CD4-positive, alpha-beta T cell treated with Interferon gamma for 1 hour (primary cell): ENCODE measurements at regions not wholly inside any gene's neighbourhood (a gene's known extent, or its start where the extent isn't known, plus 50 kb on each side); places are given as distances from the start of the nearest gene placed in this dataset.
"Not testable (repeated sequence)": the region's sequence is repeated elsewhere in the genome, so short reads cannot be mapped to it uniquely, and the experiment has no call there.

ENCODE experiments used
- DNase-seq: peaks from one replicate; pipeline ENCODE4 v3.0.0-alpha.2; 2020

DNA sequence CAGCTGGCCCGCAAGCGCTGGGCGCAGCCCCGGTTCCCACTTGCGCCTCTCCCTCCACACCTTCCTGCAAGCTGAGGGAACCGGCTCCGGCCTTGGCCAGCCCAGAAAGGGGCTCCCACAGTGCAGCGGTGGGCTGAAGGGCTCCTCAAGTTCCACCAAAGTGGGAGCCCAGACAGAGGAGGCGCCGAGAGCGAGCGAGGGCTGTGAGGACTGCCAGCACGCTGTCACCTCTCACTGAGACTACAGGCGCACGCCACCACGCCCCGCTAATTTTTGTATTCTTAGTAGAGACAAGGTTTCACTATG is 103.3 kb upstream of the KMT2C start:
- DNase-seq: not testable (repeated sequence)

DNA sequence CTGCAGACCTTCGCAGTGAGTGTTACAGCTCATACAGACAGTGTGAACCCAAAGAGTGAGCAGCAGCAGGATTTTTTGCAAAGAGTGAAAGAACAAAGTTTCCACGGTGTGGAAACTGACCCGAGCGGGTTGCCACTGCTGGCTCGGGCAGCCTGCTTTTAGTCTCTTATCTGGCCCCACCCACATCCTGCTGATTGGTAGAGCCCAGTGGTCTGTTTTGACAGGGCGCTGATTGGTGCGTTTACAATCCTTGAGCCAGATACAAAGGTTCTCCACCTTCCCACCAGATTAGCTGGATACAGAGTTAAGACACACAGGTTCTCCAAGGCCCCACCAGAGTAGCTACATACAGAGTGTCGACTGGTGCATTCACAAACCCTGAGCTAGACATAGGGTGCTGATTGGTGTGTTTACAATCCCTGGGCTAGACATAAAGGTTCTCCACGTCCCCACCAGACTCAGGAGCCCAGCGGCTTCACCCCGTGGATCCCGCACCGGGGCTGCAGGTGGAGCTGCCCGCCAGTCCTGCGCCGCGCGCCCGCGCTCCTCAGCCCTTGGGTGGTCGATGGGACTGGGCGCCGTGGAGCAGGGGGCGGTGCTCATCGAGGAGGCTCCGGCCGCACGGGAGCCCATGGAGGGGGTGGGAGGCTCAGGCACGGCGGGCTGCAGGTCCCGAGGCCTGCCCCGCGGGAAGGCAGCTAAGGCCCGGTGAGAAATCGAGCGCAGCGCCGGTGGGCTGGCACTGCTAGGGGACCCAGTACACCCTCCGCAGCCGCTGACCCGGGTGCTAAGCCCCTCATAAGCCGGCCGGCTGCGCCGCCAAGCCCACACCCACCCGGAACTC is 102.8 kb upstream of the KMT2C start:
- not testable (repeated sequence) for DNase-seq

- DNase-seq: no peak
These were observed 101.8 kb upstream of the KMT2C start for GRCh38 chr7:152537639-152538038.

DNA sequence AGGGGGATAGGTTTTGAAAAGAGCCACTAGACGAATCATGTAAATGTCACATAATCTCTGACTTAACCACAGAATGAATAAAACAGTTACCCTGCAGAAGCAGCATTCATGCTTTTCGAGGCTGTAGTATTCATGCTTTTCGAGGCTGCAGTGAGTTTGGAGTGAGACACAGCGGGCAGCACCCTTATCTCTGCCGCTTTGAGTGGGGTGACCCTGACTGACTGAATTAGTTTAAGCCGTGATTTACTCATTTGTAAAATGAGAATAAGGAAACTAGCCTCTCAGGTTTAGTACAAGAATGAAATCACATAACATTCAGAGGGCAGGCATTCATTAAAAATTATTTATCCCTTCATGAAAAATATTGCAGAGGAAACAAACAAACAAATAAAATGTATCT is 92.8 kb upstream of the KMT2C start:
- no peak for DNase-seq

DNA sequence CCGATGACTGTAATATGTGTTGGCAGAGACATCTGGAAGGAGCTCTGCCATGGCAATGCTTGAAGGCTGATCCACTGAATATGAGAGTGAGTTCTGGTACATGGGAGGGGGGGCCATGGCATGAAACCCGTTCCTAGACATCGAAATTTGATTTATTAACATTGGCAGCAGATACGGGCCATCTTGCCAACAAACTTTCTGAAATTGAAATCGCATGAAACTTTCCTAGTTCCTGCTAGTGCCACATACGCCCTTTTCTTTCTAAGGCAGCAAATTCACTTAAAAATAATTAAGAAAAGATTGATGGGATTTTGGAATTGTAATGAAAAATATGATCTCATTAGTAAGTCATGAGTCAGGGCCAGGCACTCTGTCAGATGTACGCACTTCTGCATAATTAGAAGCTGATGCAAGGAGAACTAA is 91.8 kb upstream of the KMT2C start:
- no peak for DNase-seq

- no peak for DNase-seq
These were observed 88.1 kb upstream of the KMT2C start for GRCh38 chr7:152523916-152524315.

- DNase-seq: no peak
These were observed 86.8 kb upstream of the KMT2C start for GRCh38 chr7:152522571-152523067.

GRCh38 chr7:152521420-152522337 is 85.9 kb upstream of the KMT2C start:
- no peak for DNase-seq

GRCh38 chr7:152520861-152521302 is 85.1 kb upstream of the KMT2C start:
- DNase-seq: no peak

DNA sequence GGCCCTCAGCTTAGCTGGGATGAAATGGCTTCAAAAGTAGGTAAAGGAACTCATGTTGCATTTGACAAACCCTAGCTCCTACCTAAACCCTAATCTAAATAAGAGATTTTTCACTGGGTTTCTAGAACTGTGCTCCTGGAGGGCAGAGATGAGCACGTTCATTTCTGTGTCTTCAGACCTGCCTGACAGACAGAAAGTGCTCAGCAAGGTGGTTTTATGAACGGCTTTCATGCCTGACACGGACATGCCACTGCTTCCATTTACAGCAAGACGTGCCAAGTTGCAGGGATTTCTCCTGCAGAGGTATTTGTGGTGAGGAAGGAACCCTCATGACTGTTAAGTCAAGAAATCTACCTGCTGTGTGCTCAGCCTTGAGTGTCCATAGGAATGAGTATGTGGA is 83.5 kb upstream of the KMT2C start:
- DNase-seq: no peak

DNA sequence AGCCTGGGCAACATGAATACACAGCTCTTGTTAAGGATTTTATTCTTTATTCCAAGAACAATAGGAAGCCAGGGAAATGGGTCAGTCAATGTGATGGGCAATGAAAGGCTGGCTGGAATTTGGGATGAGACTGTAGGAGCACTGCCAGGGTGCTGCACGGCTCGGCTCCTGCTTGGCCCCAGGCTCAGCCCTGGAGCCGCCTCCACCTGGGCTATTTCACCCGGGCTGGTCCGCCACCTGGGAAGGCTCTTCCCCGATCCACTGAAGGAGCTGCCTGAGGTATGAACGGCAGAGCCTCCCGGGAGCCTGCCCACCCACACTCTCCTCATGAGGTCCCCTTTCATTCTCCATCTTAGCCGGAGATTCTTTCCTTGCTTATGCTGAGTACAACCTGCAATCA is 80.4 kb upstream of the KMT2C start:
- DNase-seq: no peak

DNA sequence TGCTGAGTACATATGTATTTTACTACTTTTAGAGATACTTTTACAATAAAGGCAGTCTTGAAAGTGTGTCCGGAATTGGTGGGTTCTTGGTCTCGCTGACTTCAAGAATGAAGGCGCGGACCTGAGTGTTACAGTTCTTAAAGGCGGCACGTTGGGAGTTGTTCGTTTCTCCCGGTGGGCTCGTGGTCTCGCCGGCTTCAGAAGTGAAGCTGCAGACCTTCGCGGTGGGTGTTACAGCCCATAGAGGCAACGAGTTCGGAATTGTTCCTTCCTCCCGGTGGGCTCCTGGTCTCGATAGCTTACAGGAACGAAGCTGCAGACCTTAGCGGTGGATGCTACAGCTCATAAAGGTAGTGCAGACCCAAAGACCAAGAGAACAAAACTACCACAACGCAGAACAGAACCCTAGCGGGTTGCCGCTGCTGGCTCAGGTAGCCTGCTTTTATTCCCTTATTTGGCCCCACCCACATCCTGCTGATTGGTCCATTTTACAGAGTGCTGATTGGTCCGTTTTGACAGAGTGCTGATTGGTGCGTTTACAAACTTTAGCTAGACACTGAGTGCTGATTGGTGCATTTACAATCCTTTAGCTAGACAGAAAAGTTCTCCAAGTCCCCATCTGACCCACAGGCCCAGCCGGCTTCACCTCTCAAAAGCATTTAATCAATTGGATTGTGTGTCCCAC is 79.6 kb upstream of the KMT2C start:
- DNase-seq: not testable (repeated sequence)

GRCh38 chr7:152514771-152515105 is 78.9 kb upstream of the KMT2C start:
- DNase-seq: no peak

- DNase-seq: no peak
These were observed 78.3 kb upstream of the KMT2C start for GRCh38 chr7:152513861-152514770.

DNA sequence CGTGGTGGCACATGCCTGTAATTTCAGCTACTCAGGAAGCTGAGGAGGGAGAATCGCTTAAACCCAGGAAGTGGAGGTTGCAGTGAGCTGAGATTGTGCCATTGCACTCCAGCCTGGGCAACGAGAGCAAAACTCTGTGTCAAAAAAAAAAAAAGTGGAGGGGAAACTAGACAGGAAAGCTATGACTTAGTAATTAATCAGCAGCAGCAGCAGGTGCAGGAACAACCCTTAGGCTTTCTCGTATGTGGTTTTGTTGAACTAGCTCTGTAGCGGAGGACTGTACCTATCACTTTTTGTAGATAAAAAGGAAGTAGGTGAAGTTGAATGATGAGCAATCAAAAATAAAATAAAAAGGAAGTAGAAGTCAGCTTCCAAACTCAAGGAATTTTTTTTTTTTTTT is 76.9 kb upstream of the KMT2C start:
- DNase-seq: peak; percentile 2

- DNase-seq: no peak
These were observed 75.9 kb upstream of the KMT2C start for GRCh38 chr7:152511736-152512135.

DNA sequence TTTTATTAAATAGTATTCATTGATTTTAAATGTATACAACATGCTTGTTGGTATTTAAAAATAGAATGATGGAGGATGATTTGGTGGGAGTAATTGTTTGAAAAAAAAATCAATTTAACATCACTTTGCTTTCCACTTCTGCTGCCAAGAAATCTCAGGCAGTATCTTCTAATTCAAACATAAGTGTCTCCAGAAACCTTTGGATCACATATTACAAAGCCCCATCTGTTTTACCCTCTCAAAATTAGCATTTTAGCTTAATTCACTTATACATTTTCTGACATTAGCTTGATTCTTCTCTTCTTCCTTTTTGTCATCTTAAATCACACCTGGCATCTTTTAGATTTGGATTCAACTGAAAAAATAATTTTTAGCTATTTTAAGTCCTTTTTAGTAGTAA is 72.9 kb upstream of the KMT2C start:
- no peak for DNase-seq

DNA sequence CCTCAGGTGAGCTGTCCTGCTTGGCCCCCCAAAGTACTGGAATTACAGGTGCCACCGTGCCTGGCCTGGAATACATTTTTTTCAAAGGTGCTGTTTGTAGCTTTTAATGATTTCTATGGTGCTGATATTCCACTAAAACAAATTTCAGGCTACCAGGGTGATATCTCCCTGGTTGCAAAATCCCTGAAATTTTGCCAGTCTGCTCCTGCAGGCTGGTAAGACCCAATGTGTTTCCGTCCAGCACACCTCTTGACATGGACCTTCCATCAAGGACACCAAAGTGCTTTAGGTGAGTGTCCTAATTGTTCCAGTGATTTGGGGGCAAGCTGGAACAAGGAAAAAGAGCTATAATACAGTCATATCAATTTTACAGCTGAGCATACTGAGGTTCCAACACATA is 69.8 kb upstream of the KMT2C start:
- no peak for DNase-seq

DNA sequence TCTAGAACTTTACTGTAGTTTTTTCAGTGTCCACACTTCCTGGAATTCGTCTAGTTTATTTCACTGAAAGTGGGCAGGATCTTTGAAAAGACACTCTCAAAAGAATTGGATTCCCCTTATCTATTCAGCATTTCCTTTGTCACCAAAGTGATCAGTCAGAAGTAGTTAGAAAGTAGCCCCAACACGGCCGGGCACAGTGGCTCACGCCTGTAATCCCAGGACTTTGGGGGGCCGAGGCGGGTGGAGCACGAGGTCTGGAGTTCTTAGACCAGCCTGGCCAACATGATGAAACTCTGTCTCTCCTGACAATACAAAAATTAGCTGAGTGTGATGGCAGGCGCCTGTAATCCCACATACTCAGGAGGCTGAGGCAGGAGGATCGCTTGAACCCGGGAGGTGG is 69.0 kb upstream of the KMT2C start:
- no peak for DNase-seq

DNA sequence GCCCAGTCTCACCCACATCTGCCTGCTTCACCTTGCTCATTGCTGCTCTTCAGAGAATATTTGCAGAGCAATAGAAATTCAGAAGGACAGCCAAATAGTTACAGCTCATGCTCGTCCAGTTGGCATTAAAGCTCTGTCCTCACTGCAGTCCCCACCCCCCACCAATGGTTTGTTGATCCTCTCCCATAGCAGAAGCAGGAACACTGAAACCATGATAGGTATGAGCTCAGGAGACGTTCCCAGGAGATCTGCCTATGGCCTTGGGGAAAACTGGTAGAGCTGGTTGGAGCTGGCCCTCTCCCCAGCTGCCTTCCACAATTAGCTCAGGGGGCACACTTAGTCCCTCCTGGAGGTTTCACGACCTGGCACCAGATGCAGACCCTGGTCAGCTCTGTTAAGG is 68.6 kb upstream of the KMT2C start:
- DNase-seq: no peak

DNA sequence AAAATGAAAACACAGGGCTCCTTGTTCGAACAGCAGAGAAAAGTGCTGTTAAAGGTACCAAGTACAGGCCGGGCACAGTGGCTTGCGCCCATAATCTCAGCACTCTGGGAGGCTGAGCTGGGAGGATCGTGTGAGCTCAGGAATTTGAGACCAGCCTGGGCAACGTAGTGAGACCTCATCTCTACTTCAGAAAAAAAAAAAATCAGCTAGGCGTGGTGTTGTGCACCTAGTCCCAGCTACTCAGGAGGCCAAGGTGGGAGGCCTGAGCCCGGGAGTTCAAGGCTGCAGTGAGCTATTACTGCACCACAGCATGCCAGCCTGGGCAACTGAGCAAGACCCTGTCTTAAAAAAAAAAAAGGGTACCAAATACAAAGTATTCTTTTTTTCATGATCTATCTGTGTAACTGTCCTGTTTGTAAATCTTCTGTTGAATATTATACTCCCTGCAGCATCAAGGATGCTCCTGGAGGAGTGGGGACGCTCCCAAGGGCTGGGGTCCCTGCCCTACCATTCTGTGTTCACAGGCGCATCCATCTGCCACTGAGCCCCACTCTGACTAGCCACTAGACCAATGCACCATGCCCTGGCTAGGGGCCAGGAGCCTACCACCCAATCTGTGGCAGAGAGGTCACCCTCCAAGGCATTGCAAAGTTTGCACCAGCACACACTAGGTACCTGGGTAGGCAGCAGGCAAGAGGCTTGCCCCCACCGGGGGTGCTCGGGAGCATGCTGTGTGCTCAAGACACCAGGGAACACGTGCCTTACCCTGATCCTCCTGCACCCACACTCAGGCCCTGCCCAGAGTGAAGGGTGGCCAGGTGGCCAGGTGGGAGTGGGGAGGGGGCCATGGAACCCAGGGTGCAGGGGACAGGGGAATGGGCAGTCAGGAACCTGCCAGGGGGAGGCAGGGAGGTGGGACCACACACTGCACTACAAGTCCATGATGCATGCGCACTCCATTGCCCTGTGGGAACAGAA is 67.3 kb upstream of the KMT2C start:
- DNase-seq: no peak
